HUES6 (cell line): ENCODE measurements at regions not wholly inside any gene's neighbourhood (a gene's known extent, or its start where the extent isn't known, plus 50 kb on each side); places are given as distances from the start of the nearest gene placed in this dataset.

Experiments used
- H3K27ac ChIP-seq: 2 replicates; pipeline ENCODE4 v1.7.0; 2013; ENCODE audit warnings: low read depth, mild to moderate bottlenecking, low read length, inconsistent platforms
- H3K27me3 ChIP-seq: 2 replicates; pipeline ENCODE4 v1.6.1; 2013; ENCODE audit warnings: low read length; ENCODE audit not compliant: control insufficient read depth, insufficient read depth
- H3K36me3 ChIP-seq: 2 replicates; pipeline ENCODE4 v1.6.1; 2013; ENCODE audit warnings: low read length; ENCODE audit not compliant: control insufficient read depth, insufficient read depth
- H3K4me1 ChIP-seq: 2 replicates; pipeline ENCODE4 v1.6.1; 2013; ENCODE audit warnings: low read length; ENCODE audit not compliant: control insufficient read depth, insufficient read depth
- H3K4me3 ChIP-seq: 2 replicates; pipeline ENCODE4 v1.5.1; 2013; ENCODE audit warnings: low read depth, low read length
- H3K9ac ChIP-seq: one replicate; pipeline ENCODE4 v1.6.1; 2013; ENCODE audit warnings: mild to moderate bottlenecking, low read length
- H3K9me3 ChIP-seq: 2 replicates; pipeline ENCODE4 v1.6.1; 2013; ENCODE audit warnings: low read depth, low read length; ENCODE audit not compliant: control insufficient read depth, insufficient read depth

- Histone ChIP-seq H3K9ac (no peak overlapping the region), H3K27me3 (no peaks in the 10 kb centered on the region), H3K4me3 (no peak overlapping the region), H3K36me3 (no peaks in the 10 kb centered on the region), H3K27ac (no peak overlapping the region), H3K4me1 (no peaks in the 10 kb centered on the region), H3K9me3 (no peaks in the 10 kb centered on the region)
Measured at GRCh38 chr9:27844797-27845196, 271.5 kb upstream of the C9orf72 start.

- no peaks in the 10 kb centered on the region for H3K4me1 ChIP-seq
- no peak overlapping the region for H3K4me3 ChIP-seq
- H3K27me3 ChIP-seq = no peaks in the 10 kb centered on the region
- no peak overlapping the region for H3K27ac ChIP-seq
- H3K9ac ChIP-seq = no peak overlapping the region
- no peaks in the 10 kb centered on the region for H3K9me3 ChIP-seq
- H3K36me3 ChIP-seq = no peaks in the 10 kb centered on the region
Measured at GRCh38 chr9:27847380-27847779, 274.1 kb upstream of the C9orf72 start.

- no peaks in the 10 kb centered on the region for H3K9me3 ChIP-seq
- H3K4me3 ChIP-seq = no peak overlapping the region
- no peaks in the 10 kb centered on the region for H3K27me3 ChIP-seq
- no peaks in the 10 kb centered on the region for H3K4me1 ChIP-seq
- H3K36me3 ChIP-seq = no peaks in the 10 kb centered on the region
- no peak overlapping the region for H3K9ac ChIP-seq
- H3K27ac ChIP-seq = no peak overlapping the region
Measured at GRCh38 chr9:27847818-27848217, 274.5 kb upstream of the C9orf72 start.

- Histone ChIP-seq H3K27me3 (no peaks in the 10 kb centered on the region), H3K9me3 (no peaks in the 10 kb centered on the region), H3K36me3 (no peaks in the 10 kb centered on the region), H3K9ac (no peak overlapping the region), H3K4me1 (no peaks in the 10 kb centered on the region), H3K4me3 (no peak overlapping the region), H3K27ac (no peak overlapping the region)
Measured at GRCh38 chr9:27848315-27848714, 275.0 kb upstream of the C9orf72 start.

- H3K27me3 ChIP-seq = no peaks in the 10 kb centered on the region
- H3K9ac ChIP-seq = no peak overlapping the region
- no peak overlapping the region for H3K27ac ChIP-seq
- no peak overlapping the region for H3K4me3 ChIP-seq
- no peaks in the 10 kb centered on the region for H3K36me3 ChIP-seq
- no peaks in the 10 kb centered on the region for H3K9me3 ChIP-seq
- peaks cover 14% of the 10 kb centered on the region for H3K4me1 ChIP-seq
Measured at GRCh38 chr9:27851858-27852257, 278.6 kb upstream of the C9orf72 start.

GRCh38 chr9:27853529-27853928 is 280.2 kb upstream of the C9orf72 start:
- Histone ChIP-seq H3K9ac (no peak overlapping the region), H3K4me1 (peaks cover 14% of the 10 kb centered on the region), H3K4me3 (no peak overlapping the region), H3K36me3 (no peaks in the 10 kb centered on the region), H3K9me3 (no peaks in the 10 kb centered on the region), H3K27ac (no peak overlapping the region), H3K27me3 (no peaks in the 10 kb centered on the region)

GRCh38 chr9:27856054-27856453 is 282.8 kb upstream of the C9orf72 start:
- no peaks in the 10 kb centered on the region for H3K27me3 ChIP-seq
- H3K9me3 ChIP-seq = no peaks in the 10 kb centered on the region
- no peak overlapping the region for H3K9ac ChIP-seq
- H3K27ac ChIP-seq = no peak overlapping the region
- no peak overlapping the region for H3K4me3 ChIP-seq
- H3K4me1 ChIP-seq = peaks cover 14% of the 10 kb centered on the region
- no peaks in the 10 kb centered on the region for H3K36me3 ChIP-seq

GRCh38 chr9:27856748-27857147 is 283.5 kb upstream of the C9orf72 start:
- Histone ChIP-seq H3K9ac (no peak overlapping the region), H3K4me1 (peaks cover 14% of the 10 kb centered on the region), H3K4me3 (no peak overlapping the region), H3K27ac (no peak overlapping the region), H3K27me3 (no peaks in the 10 kb centered on the region), H3K9me3 (no peaks in the 10 kb centered on the region), H3K36me3 (no peaks in the 10 kb centered on the region)

- no peaks in the 10 kb centered on the region for H3K27me3 ChIP-seq
- H3K4me1 ChIP-seq = 0 out of 2 replicates have a peak, but pooled peaks cover 2% of the 10 kb centered on the region
- H3K27ac ChIP-seq = no peak overlapping the region
- H3K9me3 ChIP-seq = no peaks in the 10 kb centered on the region
- H3K9ac ChIP-seq = no peak overlapping the region
- no peak overlapping the region for H3K4me3 ChIP-seq
- no peaks in the 10 kb centered on the region for H3K36me3 ChIP-seq
Measured at GRCh38 chr9:27861887-27862286, 288.6 kb upstream of the C9orf72 start.

- Histone ChIP-seq H3K27ac (no peak overlapping the region), H3K36me3 (no peaks in the 10 kb centered on the region), H3K4me3 (no peak overlapping the region), H3K9me3 (no peaks in the 10 kb centered on the region), H3K4me1 (0 out of 2 replicates have a peak, but pooled peaks cover 2% of the 10 kb centered on the region), H3K9ac (no peak overlapping the region), H3K27me3 (no peaks in the 10 kb centered on the region)
Measured at GRCh38 chr9:27864644-27865438, 291.6 kb upstream of the C9orf72 start.

- 0 out of 2 replicates have a peak, but pooled peaks cover 2% of the 10 kb centered on the region for H3K4me1 ChIP-seq
- H3K9me3 ChIP-seq = peaks cover 10% of the 10 kb centered on the region
Measured at GRCh38 chr9:27866741-27867140, 293.5 kb upstream of the C9orf72 start.

More at GRCh38 chr9:27866741-27867140, 293.5 kb upstream of the C9orf72 start:
- Histone ChIP-seq H3K4me3 (no peak overlapping the region), H3K9ac (no peak overlapping the region), H3K27me3 (no peaks in the 10 kb centered on the region), H3K36me3 (no peaks in the 10 kb centered on the region), H3K27ac (no peak overlapping the region)
